ENCODE measurements at regions not wholly inside any gene's neighbourhood (a gene's known extent, or its start where the extent isn't known, plus 50 kb on each side); places are given as distances from the start of the nearest gene placed in this dataset.
"Not testable (repeated sequence)": the region's sequence is repeated elsewhere in the genome, so short reads cannot be mapped to it uniquely, and the experiment has no call there.

- DNase-seq = no peak
Measured at GRCh38 chr14:55850825-55851241, 267.4 kb upstream of the PELI2 start.

- no peak for DNase-seq
Measured at GRCh38 chr14:55851301-55851700, 266.9 kb upstream of the PELI2 start.

GRCh38 chr14:55851961-55852360 lies 266.2 kb upstream of the PELI2 start:
- DNase-seq = no peak

- DNase-seq = no peak
Measured at GRCh38 chr14:55855751-55856150, 262.5 kb upstream of the PELI2 start.

GRCh38 chr14:55858604-55859003 lies 259.6 kb upstream of the PELI2 start:
- DNase-seq = no peak

GRCh38 chr14:55861561-55861960 lies 256.6 kb upstream of the PELI2 start:
- not testable (repeated sequence) for DNase-seq

- no peak for DNase-seq
Measured at GRCh38 chr14:55864890-55865655, 253.1 kb upstream of the PELI2 start.

GRCh38 chr14:55867311-55867710 lies 250.9 kb upstream of the PELI2 start:
- DNase-seq = no peak

- DNase-seq = no peak
Measured at GRCh38 chr14:55867719-55868118, 250.5 kb upstream of the PELI2 start.

GRCh38 chr14:55869397-55870049 lies 248.7 kb upstream of the PELI2 start:
- DNase-seq = no peak

GRCh38 chr14:55873169-55873568 lies 245.0 kb upstream of the PELI2 start:
- no peak for DNase-seq

GRCh38 chr14:55874785-55875184 lies 243.4 kb upstream of the PELI2 start:
- DNase-seq = peak; percentile 26

GRCh38 chr14:55877942-55878341 lies 240.3 kb upstream of the PELI2 start:
- no peak for DNase-seq

- DNase-seq = no peak
Measured at GRCh38 chr14:55881577-55882241, 236.5 kb upstream of the PELI2 start.

- DNase-seq = no peak
Measured at GRCh38 chr14:55884819-55885218, 233.4 kb upstream of the PELI2 start.

GRCh38 chr14:55889124-55889523 lies 229.1 kb upstream of the PELI2 start:
- DNase-seq = no peak

- DNase-seq = no peak
Measured at GRCh38 chr14:55891692-55892091, 226.5 kb upstream of the PELI2 start.

GRCh38 chr14:55892906-55893305 lies 225.3 kb upstream of the PELI2 start:
- no peak for DNase-seq

- DNase-seq = no peak
Measured at GRCh38 chr14:55893705-55894104, 224.5 kb upstream of the PELI2 start.

- no peak for DNase-seq
Measured at GRCh38 chr14:55897031-55897430, 221.2 kb upstream of the PELI2 start.

- no peak for DNase-seq
Measured at GRCh38 chr14:55898938-55899337, 219.3 kb upstream of the PELI2 start.

GRCh38 chr14:55899531-55899930 lies 218.7 kb upstream of the PELI2 start:
- no peak for DNase-seq

GRCh38 chr14:55900749-55901148 lies 217.5 kb upstream of the PELI2 start:
- no peak for DNase-seq

- DNase-seq = no peak
Measured at GRCh38 chr14:55901291-55901690, 216.9 kb upstream of the PELI2 start.
